NCI-H345 treated with DMSO at 0.1 percent for 48 hours (cell line): ENCODE measurements at regions not wholly inside any gene's neighbourhood (a gene's known extent, or its start where the extent isn't known, plus 50 kb on each side); places are given as distances from the start of the nearest gene placed in this dataset.
"Not testable (repeated sequence)": the region's sequence is repeated elsewhere in the genome, so short reads cannot be mapped to it uniquely, and the experiment has no call there.

Experiments
- DNase-seq: peaks from one replicate; lab custom pipeline; 2025; ENCODE audit not compliant: unreplicated experiment; lab: John Stamatoyannopoulos, UW

- no peak for DNase-seq
These were observed 183.3 kb upstream of the JUN start for GRCh38 chr1:58966917-58967740.

GRCh38 chr1:58968360-58968952 is 184.6 kb upstream of the JUN start:
- DNase-seq: no peak

DNA sequence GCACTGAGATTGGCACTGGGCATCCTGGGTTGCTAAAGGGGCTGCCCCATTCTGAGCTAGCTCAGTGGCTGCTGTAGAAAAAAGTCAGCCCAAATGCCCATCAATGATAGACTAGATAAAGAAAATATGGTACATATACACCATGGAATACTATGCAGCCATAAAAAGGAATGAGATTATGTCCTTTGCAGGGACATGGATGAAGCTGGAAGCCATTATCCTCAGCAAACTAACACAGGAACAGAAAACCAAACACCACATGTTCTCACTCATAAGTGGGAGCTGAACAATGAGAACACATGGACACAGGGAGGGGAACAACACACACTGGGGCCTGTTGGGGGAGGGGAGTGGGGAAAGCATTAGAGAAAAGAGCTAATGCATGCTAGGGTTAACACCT is 185.3 kb upstream of the JUN start:
- DNase-seq: not testable (repeated sequence)

- DNase-seq: no peak
These were observed 187.8 kb upstream of the JUN start for GRCh38 chr1:58971629-58972140.

- no peak for DNase-seq
These were observed 192.0 kb upstream of the JUN start for GRCh38 chr1:58975888-58976287.

GRCh38 chr1:58976294-58976693 is 192.4 kb upstream of the JUN start:
- no peak for DNase-seq

DNA sequence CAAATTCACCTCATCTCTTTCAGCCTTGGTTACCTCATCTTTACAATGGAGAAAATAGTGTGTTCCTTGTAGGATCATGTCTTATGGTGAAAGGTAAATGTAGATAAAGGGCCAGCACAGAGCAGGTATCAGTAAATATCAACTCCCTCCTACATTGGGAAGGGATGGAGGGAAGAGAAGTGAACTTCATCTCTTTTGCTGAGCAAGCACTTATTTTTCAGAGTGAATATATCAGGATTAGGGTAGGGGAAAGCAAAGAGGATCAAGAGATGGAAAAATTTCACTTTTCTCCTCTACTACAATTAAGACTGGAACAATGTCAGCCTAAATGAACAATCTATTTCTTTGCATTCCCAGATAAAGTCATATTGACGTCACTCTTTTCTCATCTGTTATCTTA is 193.8 kb upstream of the JUN start:
- DNase-seq: no peak

GRCh38 chr1:58978096-58978495 is 194.2 kb upstream of the JUN start:
- no peak for DNase-seq

DNA sequence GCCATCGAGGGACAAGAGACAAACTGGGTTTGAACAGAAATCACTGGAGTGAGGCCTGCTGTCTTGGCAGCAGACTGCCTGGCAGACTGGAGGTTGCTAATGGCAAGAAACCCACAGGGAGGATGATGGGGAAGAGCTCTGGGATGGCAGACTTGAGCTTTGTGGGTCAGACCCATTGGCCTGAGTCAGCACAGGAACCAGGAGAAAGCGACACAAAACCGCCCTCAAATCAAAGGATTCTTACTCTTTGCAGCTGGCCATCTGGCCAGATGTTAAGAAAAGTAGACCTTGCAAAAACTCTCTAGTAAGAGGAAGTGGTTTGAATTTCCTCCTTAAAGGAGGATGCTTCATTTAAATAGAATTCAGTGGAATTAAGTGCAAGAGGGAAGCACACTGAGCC is 195.2 kb upstream of the JUN start:
- DNase-seq: no peak

DNA sequence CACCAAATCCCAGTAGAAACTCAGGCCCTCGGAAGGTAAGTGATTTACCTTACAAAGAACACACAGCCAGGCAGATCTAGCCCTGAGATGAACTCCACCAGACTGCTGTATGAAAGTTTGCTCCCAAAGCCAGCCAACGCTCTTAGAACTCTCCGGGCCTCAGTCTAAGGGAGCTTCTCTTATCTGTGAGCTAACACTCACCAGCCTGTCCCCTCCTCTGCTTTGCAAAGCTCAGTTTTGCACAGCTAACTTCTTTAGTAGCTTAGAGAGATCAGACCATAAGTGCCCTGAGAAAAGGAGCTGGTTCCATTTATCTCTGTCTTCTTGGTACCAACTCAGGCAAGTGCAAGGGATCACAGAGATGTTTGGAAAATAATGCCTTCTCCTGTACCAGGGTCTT is 195.8 kb upstream of the JUN start:
- no peak for DNase-seq

DNA sequence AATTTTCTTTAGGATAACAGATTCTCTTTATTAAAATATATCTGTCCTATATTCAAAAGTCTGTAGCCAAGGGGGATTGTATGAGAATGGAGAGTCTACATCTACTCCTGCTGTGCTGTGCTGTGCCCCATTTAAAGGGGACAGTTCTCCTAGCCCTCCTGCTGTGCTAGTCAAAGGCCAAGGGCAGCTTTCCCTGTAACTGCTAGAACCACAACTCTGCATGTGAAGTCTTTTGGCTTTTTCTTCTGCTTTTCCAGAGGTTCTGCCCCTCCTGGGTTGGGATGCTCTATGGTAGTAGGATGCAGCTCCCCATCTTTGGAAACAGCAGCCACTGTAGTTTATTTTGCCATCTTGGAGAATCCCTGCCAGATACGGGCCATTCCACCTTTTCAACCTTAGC is 197.5 kb upstream of the JUN start:
- DNase-seq: no peak

DNA sequence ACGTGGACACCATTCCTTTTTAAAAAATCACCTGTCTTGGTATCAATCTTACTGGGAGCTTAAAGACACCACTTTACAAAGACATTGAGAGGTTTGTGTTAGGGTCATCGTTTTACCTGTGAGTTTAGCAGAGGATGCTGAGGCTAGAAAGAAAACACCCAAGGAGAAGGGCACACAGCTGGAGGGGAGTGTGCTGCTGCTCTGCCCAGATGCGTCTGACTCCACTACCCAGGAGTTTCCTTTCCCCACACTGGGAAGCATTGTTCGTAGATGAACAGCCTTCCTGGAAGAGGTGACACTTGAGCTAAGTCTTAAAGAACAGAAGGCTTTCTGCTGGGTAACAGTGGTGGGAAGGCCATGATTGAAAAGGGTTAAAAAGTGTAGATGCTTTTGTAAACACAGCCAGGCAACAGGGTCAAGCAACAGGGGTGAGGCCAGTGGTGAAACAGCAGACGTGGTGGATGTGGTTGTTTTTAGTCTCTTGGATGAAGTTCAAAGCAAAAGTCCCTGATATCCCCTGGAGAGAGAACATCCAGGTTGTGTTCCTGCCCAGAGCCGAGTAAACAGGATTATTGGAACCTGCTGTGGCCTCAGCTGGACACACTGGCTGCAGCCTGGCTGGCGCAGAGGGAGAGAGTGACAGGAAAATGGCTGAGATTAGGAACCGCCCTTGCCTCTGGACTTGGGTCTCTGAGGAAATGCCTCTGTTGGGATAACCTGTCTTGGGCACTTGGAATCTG is 198.6 kb upstream of the JUN start:
- DNase-seq: no peak

DNA sequence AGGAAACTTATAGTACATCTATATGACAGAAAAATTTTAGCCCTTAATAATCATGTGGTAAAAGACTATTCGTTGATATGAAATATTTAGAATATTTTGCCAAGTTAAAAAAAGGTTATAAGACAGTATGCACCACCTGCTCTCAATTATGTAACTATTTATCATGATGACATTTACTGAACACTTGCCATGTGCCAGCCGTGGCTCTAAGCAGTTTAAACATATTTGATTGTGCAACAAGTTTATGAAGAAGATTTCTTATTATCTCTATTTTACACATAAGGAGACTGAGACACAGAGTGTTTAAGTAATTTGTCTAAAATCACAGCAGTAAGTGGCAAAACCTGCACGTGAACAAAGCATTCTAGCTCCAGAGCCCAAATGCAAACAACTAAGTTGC is 199.3 kb upstream of the JUN start:
- DNase-seq: no peak

GRCh38 chr1:58983633-58984245 is 199.9 kb upstream of the JUN start:
- DNase-seq: no peak

DNA sequence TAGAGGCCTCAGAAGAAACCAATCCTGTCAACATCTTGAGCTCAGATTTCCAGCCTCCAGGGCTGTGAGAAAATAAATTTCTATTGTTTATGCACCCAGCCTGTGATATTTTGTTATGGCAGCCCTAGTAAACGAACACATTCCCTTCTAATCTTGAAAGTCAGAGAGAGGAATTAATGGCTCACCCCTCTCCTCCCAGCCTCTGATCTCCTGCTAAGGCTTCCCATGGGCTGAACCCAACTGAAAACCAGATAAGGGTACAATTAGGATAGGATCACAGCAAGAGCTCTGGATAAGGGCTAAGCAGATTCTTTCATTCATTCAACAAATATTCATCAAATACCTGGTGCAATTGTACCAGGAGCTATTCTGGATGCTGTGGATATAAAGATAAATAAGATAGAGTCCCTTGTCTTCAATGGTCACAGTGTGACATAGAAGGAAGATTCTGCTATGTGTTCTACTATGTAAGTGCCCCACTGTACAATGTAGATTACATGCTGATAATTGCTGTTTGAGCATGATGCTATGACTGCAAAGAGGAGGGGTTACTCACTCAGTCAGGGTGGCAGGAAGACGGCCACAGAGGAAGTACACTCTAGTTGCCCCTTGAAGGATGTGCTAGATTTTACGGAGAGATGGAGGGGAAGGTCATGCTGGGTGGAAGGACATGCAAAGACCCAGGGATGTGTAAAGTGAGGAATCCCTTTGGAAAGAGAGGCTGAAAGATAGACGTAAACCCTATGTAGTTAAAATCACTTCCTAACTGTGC is 203.3 kb upstream of the JUN start:
- DNase-seq: no peak

- DNase-seq: no peak
These were observed 204.9 kb upstream of the JUN start for GRCh38 chr1:58988752-58989151.

DNA sequence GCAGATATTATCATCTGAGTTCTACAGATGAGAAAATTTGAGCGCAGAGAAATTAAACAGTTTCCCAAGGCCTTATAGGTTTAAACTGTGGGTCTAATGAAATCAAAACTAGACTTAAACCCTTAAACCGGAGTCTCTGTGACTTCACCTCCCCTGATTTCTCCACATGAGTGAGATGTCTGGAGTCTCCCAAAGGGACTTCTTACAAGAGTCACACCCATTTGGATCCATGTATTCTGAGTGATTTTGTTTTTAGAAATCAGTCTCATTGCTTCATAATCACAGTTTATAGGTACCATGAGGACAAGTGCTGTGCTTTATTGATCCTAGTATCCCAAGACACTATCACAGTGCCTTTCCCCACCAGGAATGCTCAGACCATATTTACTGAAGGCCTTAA is 206.0 kb upstream of the JUN start:
- no peak for DNase-seq

- no peak for DNase-seq
These were observed 207.5 kb upstream of the JUN start for GRCh38 chr1:58991305-58991704.

DNA sequence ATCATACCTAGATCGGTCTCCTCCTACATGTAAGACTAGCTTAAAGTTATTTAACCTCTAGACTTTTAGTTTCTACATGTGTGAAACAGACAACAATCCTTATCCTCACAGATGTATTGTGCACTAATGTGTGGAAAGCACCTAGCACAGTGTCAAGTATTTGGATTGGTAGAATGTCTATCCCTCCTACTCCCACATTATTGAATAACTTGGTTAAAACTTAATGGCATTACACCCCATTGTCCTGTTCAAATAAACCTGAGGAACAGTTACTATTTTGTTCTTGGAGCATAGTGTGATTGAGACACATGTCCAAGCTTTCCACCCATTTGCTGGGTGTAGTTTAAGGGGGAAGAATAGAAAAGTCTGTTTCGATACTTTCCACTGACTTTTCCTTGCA is 208.8 kb upstream of the JUN start:
- DNase-seq: no peak

DNA sequence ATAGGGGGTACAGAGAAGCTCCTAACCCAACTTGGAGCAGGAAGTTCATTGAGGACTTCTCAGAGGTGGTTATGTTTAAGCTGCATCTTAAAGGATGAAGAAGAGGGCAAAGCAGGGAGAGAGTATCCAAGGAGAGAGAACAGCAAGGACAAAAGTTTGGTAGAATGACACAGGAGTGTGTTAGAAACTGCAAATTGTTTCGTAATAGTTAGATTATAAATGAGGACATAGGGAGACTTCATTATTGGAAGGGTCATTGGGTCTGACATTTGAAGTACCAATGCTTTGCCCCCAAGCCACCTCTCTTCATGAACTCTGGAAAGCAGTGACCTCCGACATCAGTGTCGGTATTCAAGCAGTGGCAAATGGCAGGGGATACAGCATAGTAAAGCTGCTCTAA is 209.6 kb upstream of the JUN start:
- no peak for DNase-seq

GRCh38 chr1:58994664-58995063 is 210.8 kb upstream of the JUN start:
- DNase-seq: no peak
